ENCODE measurements at regions not wholly inside any gene's neighbourhood (a gene's known extent, or its start where the extent isn't known, plus 50 kb on each side); places are given as distances from the start of the nearest gene placed in this dataset.

DNA sequence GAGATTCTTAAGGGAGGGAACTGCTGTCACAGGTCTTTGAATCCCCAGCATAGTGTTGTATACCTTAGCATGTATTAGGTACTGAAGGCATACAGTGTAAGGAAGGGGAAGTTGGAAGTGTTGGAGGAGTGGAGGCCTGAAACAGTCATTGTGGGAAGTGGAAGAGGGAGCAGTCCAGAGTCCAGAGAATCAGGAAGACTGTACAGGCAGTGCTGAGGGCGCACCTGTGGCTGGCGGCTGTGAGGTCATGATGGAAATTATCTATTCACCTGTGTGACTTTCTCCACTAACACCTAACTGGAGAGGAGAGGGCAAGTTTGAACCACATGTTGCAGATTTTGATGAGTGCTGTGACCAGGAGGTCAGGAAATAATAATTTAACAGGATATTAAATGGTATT lies 119.7 kb upstream of the NIPBL start:
- H3K9ac ChIP-seq (ENCODE audit: low read depth in 1 of 2, low read length in 2 of 2): no peak overlapping the region
- H3K27me3 ChIP-seq (ENCODE audit: control insufficient read depth in 2 of 2, insufficient read depth in 2 of 2, low read length in 2 of 2): no peaks in the 10 kb centered on the region
- H3K4me3 ChIP-seq (ENCODE audit: low read length in 2 of 2): no peak overlapping the region

GRCh38 chr5:36759117-36759516 lies 117.5 kb upstream of the NIPBL start:
- Histone ChIP-seq H3K36me3 (ENCODE audit: control insufficient read depth in 2 of 2, insufficient read depth in 2 of 2, low read length in 2 of 2) (no peaks in the 10 kb centered on the region), H3K9ac (ENCODE audit: low read depth in 1 of 2, low read length in 2 of 2) (no peak overlapping the region), H3K4me1 (ENCODE audit: control insufficient read depth in 2 of 2, insufficient read depth in 2 of 2, low read length in 2 of 2) (peaks cover 0 to 5% of the 10 kb centered on the region in 2 donors), H3K27me3 (ENCODE audit: control insufficient read depth in 2 of 2, insufficient read depth in 2 of 2, low read length in 2 of 2) (no peaks in the 10 kb centered on the region), H3K27ac (ENCODE audit: low read depth in 2 of 2, low read length in 2 of 2) (no peak overlapping the region), H3K4me3 (ENCODE audit: low read length in 2 of 2) (no peak overlapping the region), H3K9me3 (ENCODE audit: control insufficient read depth in 2 of 2, low read length in 2 of 2) (no peaks in the 10 kb centered on the region)

More for the DNA sequence above, 119.7 kb upstream of the NIPBL start:
- H3K36me3 ChIP-seq (ENCODE audit: control insufficient read depth in 2 of 2, insufficient read depth in 2 of 2, low read length in 2 of 2): no peaks in the 10 kb centered on the region
- no peak overlapping the region for H3K27ac ChIP-seq (ENCODE audit: low read depth in 2 of 2, low read length in 2 of 2)
- H3K4me1 ChIP-seq (ENCODE audit: control insufficient read depth in 2 of 2, insufficient read depth in 2 of 2, low read length in 2 of 2): peaks cover 0 to 5% of the 10 kb centered on the region in 2 donors
- no peaks in the 10 kb centered on the region for H3K9me3 ChIP-seq (ENCODE audit: control insufficient read depth in 2 of 2, low read length in 2 of 2)

DNA sequence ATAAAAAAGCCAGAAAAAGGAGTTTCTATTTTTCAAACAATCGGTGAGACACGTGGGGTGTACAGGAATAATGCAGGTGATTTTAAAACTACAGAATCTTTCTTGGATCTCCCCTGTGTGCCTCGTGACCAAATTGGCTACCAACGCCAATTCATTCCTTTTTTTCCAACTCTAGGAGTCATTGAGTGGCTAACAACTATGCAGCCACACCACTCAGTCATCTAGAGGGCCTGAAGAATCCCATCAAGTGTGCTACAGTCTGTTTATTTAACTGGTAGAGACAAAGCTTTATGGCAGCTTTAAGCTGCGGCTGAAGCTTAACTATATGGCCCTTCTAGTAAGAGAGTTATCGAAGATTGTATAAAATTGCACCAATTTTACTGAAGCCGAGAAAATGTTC lies 113.1 kb upstream of the NIPBL start:
- Histone ChIP-seq H3K4me3 (ENCODE audit: low read length in 2 of 2) (no peak overlapping the region), H3K27ac (ENCODE audit: low read depth in 2 of 2, low read length in 2 of 2) (no peak overlapping the region), H3K9ac (ENCODE audit: low read depth in 1 of 2, low read length in 2 of 2) (no peak overlapping the region), H3K27me3 (ENCODE audit: control insufficient read depth in 2 of 2, insufficient read depth in 2 of 2, low read length in 2 of 2) (no peaks in the 10 kb centered on the region), H3K9me3 (ENCODE audit: control insufficient read depth in 2 of 2, low read length in 2 of 2) (no peaks in the 10 kb centered on the region), H3K4me1 (ENCODE audit: control insufficient read depth in 2 of 2, insufficient read depth in 2 of 2, low read length in 2 of 2) (no peaks in the 10 kb centered on the region), H3K36me3 (ENCODE audit: control insufficient read depth in 2 of 2, insufficient read depth in 2 of 2, low read length in 2 of 2) (no peaks in the 10 kb centered on the region)

- H3K9ac ChIP-seq (ENCODE audit: low read depth in 1 of 2, low read length in 2 of 2): no peak overlapping the region
- H3K4me3 ChIP-seq (ENCODE audit: low read length in 2 of 2): no peak overlapping the region
- H3K36me3 ChIP-seq (ENCODE audit: control insufficient read depth in 2 of 2, insufficient read depth in 2 of 2, low read length in 2 of 2): no peaks in the 10 kb centered on the region
- no peak overlapping the region for H3K27ac ChIP-seq (ENCODE audit: low read depth in 2 of 2, low read length in 2 of 2)
- H3K9me3 ChIP-seq (ENCODE audit: control insufficient read depth in 2 of 2, low read length in 2 of 2): no peaks in the 10 kb centered on the region
- H3K27me3 ChIP-seq (ENCODE audit: control insufficient read depth in 2 of 2, insufficient read depth in 2 of 2, low read length in 2 of 2): no peaks in the 10 kb centered on the region
- no peaks in the 10 kb centered on the region for H3K4me1 ChIP-seq (ENCODE audit: control insufficient read depth in 2 of 2, insufficient read depth in 2 of 2, low read length in 2 of 2)
Measured at GRCh38 chr5:36765876-36766275, 110.7 kb upstream of the NIPBL start.

- Histone ChIP-seq H3K27ac (ENCODE audit: low read depth in 2 of 2, low read length in 2 of 2) (no peak overlapping the region), H3K27me3 (ENCODE audit: control insufficient read depth in 2 of 2, insufficient read depth in 2 of 2, low read length in 2 of 2) (no peaks in the 10 kb centered on the region), H3K36me3 (ENCODE audit: control insufficient read depth in 2 of 2, insufficient read depth in 2 of 2, low read length in 2 of 2) (no peaks in the 10 kb centered on the region), H3K9ac (ENCODE audit: low read depth in 1 of 2, low read length in 2 of 2) (no peak overlapping the region), H3K4me3 (ENCODE audit: low read length in 2 of 2) (no peak overlapping the region), H3K4me1 (ENCODE audit: control insufficient read depth in 2 of 2, insufficient read depth in 2 of 2, low read length in 2 of 2) (no peaks in the 10 kb centered on the region), H3K9me3 (ENCODE audit: control insufficient read depth in 2 of 2, low read length in 2 of 2) (no peaks in the 10 kb centered on the region)
Measured at GRCh38 chr5:36766981-36767380, 109.6 kb upstream of the NIPBL start.

- Histone ChIP-seq H3K4me1 (ENCODE audit: control insufficient read depth in 2 of 2, insufficient read depth in 2 of 2, low read length in 2 of 2) (no peaks in the 10 kb centered on the region), H3K9ac (ENCODE audit: low read depth in 1 of 2, low read length in 2 of 2) (no peak overlapping the region), H3K4me3 (ENCODE audit: low read length in 2 of 2) (no peak overlapping the region), H3K9me3 (ENCODE audit: control insufficient read depth in 2 of 2, low read length in 2 of 2) (no peaks in the 10 kb centered on the region), H3K27ac (ENCODE audit: low read depth in 2 of 2, low read length in 2 of 2) (no peak overlapping the region), H3K27me3 (ENCODE audit: control insufficient read depth in 2 of 2, insufficient read depth in 2 of 2, low read length in 2 of 2) (no peaks in the 10 kb centered on the region), H3K36me3 (ENCODE audit: control insufficient read depth in 2 of 2, insufficient read depth in 2 of 2, low read length in 2 of 2) (no peaks in the 10 kb centered on the region)
Measured at GRCh38 chr5:36768450-36768849, 108.1 kb upstream of the NIPBL start.

DNA sequence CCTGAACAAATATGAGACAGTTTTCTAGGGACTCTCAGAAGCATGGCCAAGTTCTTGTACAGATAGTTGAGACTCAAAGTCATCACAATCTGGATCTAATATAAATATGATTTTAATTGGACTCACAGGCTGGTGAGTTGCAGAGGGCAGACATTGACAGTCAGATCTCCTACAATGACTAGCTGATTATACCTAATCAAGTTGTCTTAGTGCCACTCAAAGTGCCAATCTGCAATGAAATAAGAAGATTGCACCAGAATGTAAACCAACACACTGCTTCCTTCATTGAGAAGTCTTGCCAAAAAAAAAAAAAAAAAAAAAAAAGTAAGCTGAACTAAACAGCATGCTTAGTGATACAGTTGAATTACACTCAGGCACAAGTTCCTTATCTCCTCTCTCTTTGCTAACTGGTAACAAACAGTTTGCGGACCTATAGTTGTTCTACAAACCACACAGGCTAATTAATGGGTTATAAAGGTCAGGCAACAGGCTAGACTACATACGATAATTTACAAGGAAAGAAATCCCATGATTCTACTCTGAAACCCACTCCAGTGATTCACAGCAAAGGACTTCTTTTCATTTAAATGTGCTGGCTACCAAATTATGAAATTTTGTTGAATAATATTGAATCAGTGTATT lies 107.3 kb upstream of the NIPBL start:
- H3K36me3 ChIP-seq (ENCODE audit: control insufficient read depth in 2 of 2, insufficient read depth in 2 of 2, low read length in 2 of 2): no peaks in the 10 kb centered on the region
- H3K9me3 ChIP-seq (ENCODE audit: control insufficient read depth in 2 of 2, low read length in 2 of 2): no peaks in the 10 kb centered on the region
- H3K27ac ChIP-seq (ENCODE audit: low read depth in 2 of 2, low read length in 2 of 2): no peak overlapping the region
- no peak overlapping the region for H3K4me3 ChIP-seq (ENCODE audit: low read length in 2 of 2)
- no peaks in the 10 kb centered on the region for H3K27me3 ChIP-seq (ENCODE audit: control insufficient read depth in 2 of 2, insufficient read depth in 2 of 2, low read length in 2 of 2)
- no peak overlapping the region for H3K9ac ChIP-seq (ENCODE audit: low read depth in 1 of 2, low read length in 2 of 2)
- H3K4me1 ChIP-seq (ENCODE audit: control insufficient read depth in 2 of 2, insufficient read depth in 2 of 2, low read length in 2 of 2): no peaks in the 10 kb centered on the region

DNA sequence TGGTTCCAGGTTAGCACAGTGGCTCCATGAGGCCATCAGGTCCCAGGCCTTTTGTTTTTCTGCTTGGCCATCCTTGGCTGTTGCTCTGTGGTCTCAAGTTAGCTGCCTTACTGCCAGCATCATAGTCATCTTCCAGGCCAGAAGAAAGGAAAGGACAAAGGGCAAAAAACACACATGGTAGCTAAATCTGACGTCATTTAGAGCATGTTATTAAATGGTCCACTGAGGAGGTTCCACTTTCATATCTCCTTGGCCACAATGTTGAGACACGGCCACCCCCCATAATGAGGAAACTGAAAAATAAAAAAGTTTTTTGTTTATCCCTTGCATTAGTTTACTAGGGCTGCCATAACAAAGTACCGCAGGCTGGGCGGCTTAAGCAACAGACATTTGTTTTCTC lies 106.4 kb upstream of the NIPBL start:
- no peaks in the 10 kb centered on the region for H3K4me1 ChIP-seq (ENCODE audit: control insufficient read depth in 2 of 2, insufficient read depth in 2 of 2, low read length in 2 of 2)
- H3K9ac ChIP-seq (ENCODE audit: low read depth in 1 of 2, low read length in 2 of 2): no peak overlapping the region
- H3K27me3 ChIP-seq (ENCODE audit: control insufficient read depth in 2 of 2, insufficient read depth in 2 of 2, low read length in 2 of 2): no peaks in the 10 kb centered on the region
- no peak overlapping the region for H3K4me3 ChIP-seq (ENCODE audit: low read length in 2 of 2)
- H3K36me3 ChIP-seq (ENCODE audit: control insufficient read depth in 2 of 2, insufficient read depth in 2 of 2, low read length in 2 of 2): no peaks in the 10 kb centered on the region
- no peak overlapping the region for H3K27ac ChIP-seq (ENCODE audit: low read depth in 2 of 2, low read length in 2 of 2)
- H3K9me3 ChIP-seq (ENCODE audit: control insufficient read depth in 2 of 2, low read length in 2 of 2): no peaks in the 10 kb centered on the region

GRCh38 chr5:36772276-36773140 lies 104.1 kb upstream of the NIPBL start:
- no peak overlapping the region for H3K9ac ChIP-seq (ENCODE audit: low read depth in 1 of 2, low read length in 2 of 2)
- no peaks in the 10 kb centered on the region for H3K36me3 ChIP-seq (ENCODE audit: control insufficient read depth in 2 of 2, insufficient read depth in 2 of 2, low read length in 2 of 2)
- H3K4me3 ChIP-seq (ENCODE audit: low read length in 2 of 2): no peak overlapping the region
- H3K27me3 ChIP-seq (ENCODE audit: control insufficient read depth in 2 of 2, insufficient read depth in 2 of 2, low read length in 2 of 2): no peaks in the 10 kb centered on the region
- H3K4me1 ChIP-seq (ENCODE audit: control insufficient read depth in 2 of 2, insufficient read depth in 2 of 2, low read length in 2 of 2): no peaks in the 10 kb centered on the region
- no peaks in the 10 kb centered on the region for H3K9me3 ChIP-seq (ENCODE audit: control insufficient read depth in 2 of 2, low read length in 2 of 2)
- H3K27ac ChIP-seq (ENCODE audit: low read depth in 2 of 2, low read length in 2 of 2): no peak overlapping the region

GRCh38 chr5:36777105-36777757 lies 99.3 kb upstream of the NIPBL start:
- no peaks in the 10 kb centered on the region for H3K36me3 ChIP-seq (ENCODE audit: control insufficient read depth in 2 of 2, insufficient read depth in 2 of 2, low read length in 2 of 2)
- H3K9me3 ChIP-seq (ENCODE audit: control insufficient read depth in 2 of 2, low read length in 2 of 2): peaks cover 2% of the 10 kb centered on the region in 2 donors
- no peak overlapping the region for H3K4me3 ChIP-seq (ENCODE audit: low read length in 2 of 2)
- H3K27me3 ChIP-seq (ENCODE audit: control insufficient read depth in 2 of 2, insufficient read depth in 2 of 2, low read length in 2 of 2): no peaks in the 10 kb centered on the region
- no peak overlapping the region for H3K27ac ChIP-seq (ENCODE audit: low read depth in 2 of 2, low read length in 2 of 2)
- no peaks in the 10 kb centered on the region for H3K4me1 ChIP-seq (ENCODE audit: control insufficient read depth in 2 of 2, insufficient read depth in 2 of 2, low read length in 2 of 2)
- H3K9ac ChIP-seq (ENCODE audit: low read depth in 1 of 2, low read length in 2 of 2): no peak overlapping the region
